Esophagus squamous epithelium (tissue), 4 donors: ENCODE measurements at regions not wholly inside any gene's neighbourhood (a gene's known extent, or its start where the extent isn't known, plus 50 kb on each side); places are given as distances from the start of the nearest gene placed in this dataset.

Experiments
- POLR2A ChIP-seq, 4 donors: fragments of 450-650 bp; IDR thresholded peaks; one replicate each; pipeline ENCODE4 v1.6.1; 2017; ENCODE audit warnings: antibody characterized with exemption in 4 of 4, mild to moderate bottlenecking in 4 of 4, moderate library complexity in 3 of 4
- TF ChIP-seq, protein P1 (sequence below), 6 experiments: fragments of 450-650 bp in 4 of 6; fragments of 200-600 bp in 2 of 6; sonication (generic) in 2 of 6; IDR thresholded peaks; one replicate each; pipeline ENCODE4 v1.5.1; 2016 to 2019; ENCODE audit warnings: antibody characterized with exemption in 6 of 6, mild to moderate bottlenecking in 4 of 6, moderate library complexity in 4 of 6

DNA sequence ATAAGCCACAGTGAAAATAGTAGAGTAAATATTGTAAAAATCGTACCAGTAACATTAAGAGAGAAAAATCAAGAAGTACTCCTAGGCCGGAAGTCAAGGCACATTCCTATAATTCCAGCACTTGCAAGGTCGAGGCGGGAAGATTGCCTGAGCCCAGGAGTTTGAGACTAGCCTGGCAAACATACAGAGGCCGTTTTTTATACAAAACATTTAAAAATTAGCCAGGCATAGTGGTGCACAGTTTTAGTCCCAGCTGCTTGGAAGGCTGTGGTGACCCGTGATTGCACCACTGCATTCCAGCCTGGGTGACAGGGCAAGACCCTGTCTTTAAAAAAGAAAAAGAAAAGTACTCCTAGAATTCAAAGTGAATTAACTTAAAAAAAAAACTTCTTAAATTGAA is 341.8 kb downstream of the C12orf50 start:
- TF ChIP-seq, protein P1, sequence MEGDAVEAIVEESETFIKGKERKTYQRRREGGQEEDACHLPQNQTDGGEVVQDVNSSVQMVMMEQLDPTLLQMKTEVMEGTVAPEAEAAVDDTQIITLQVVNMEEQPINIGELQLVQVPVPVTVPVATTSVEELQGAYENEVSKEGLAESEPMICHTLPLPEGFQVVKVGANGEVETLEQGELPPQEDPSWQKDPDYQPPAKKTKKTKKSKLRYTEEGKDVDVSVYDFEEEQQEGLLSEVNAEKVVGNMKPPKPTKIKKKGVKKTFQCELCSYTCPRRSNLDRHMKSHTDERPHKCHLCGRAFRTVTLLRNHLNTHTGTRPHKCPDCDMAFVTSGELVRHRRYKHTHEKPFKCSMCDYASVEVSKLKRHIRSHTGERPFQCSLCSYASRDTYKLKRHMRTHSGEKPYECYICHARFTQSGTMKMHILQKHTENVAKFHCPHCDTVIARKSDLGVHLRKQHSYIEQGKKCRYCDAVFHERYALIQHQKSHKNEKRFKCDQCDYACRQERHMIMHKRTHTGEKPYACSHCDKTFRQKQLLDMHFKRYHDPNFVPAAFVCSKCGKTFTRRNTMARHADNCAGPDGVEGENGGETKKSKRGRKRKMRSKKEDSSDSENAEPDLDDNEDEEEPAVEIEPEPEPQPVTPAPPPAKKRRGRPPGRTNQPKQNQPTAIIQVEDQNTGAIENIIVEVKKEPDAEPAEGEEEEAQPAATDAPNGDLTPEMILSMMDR (IDR thresholded peaks at IDR 0.05) = no peak
- no peak for TF ChIP-seq POLR2A (IDR thresholded peaks at IDR 0.05)
